Large intestine (tissue), 3 donors: ENCODE measurements at regions not wholly inside any gene's neighbourhood (a gene's known extent, or its start where the extent isn't known, plus 50 kb on each side); places are given as distances from the start of the nearest gene placed in this dataset.

Experiments used
- DNase-seq, 2 donors: peaks; one replicate each; pipeline versions ENCODE4 v3.0.0 to v3.0.0-alpha.2; 2013
- H3K27ac ChIP-seq: one replicate; pipeline ENCODE4 v1.5.1; 2013; ENCODE audit warnings: low read length
- H3K27me3 ChIP-seq: 2 replicates; pipeline ENCODE4 v1.6.1; 2013; ENCODE audit warnings: low read length; ENCODE audit not compliant: control insufficient read depth, insufficient read depth
- H3K36me3 ChIP-seq: 2 replicates; pipeline ENCODE4 v1.6.1; 2013; ENCODE audit warnings: low read length; ENCODE audit not compliant: control insufficient read depth, insufficient read depth
- H3K4me1 ChIP-seq: one replicate; pipeline ENCODE4 v1.6.1; 2013; ENCODE audit warnings: low read length; ENCODE audit not compliant: control insufficient read depth, insufficient read depth
- H3K4me3 ChIP-seq: one replicate; pipeline ENCODE4 v1.5.1; 2013; ENCODE audit warnings: low read length
- H3K9me3 ChIP-seq: one replicate; pipeline ENCODE4 v1.6.1; 2013; ENCODE audit warnings: mild to moderate bottlenecking, low read depth, low read length, moderate library complexity; ENCODE audit not compliant: control insufficient read depth
- WGBS: methylation state at CpG from one replicate; pipeline ENCODE4 v1.1.5; 2013; ENCODE audit warnings: low lambda C conversion rate; ENCODE audit not compliant: insufficient coverage; 5-methylcytosine and 5-hydroxymethylcytosine counted together

DNA sequence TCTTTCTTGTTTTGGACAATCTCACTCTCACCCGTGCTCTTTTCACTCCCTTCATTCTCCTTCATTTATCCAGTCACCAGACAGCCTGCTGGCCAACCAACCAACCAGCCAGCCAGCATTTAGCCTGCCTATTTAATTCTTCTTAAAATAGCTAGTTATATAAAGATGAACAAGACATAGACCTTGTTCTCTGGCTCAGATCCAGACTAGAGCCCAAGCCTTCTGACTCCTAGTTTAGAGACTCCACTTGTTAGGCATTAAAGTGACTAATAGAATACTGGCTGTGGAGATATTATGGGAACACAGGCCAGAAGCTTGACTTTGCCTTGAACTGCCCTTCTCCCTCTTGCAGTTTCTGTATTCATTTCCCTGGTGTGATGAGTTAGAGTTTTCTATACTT, 215.3 kb upstream of the THRB start:
- Histone ChIP-seq H3K27me3 (peaks cover 7% of the 10 kb centered on the region), H3K4me3 (no peak overlapping the region), H3K9me3 (no peaks in the 10 kb centered on the region), H3K27ac (no peak overlapping the region), H3K36me3 (no peaks in the 10 kb centered on the region), H3K4me1 (no peaks in the 10 kb centered on the region)
- DNase-seq: peak in 1 of 2 donors; percentile 27
- WGBS: 86% methylated on average over 1 of the region's 1 CpG

DNA sequence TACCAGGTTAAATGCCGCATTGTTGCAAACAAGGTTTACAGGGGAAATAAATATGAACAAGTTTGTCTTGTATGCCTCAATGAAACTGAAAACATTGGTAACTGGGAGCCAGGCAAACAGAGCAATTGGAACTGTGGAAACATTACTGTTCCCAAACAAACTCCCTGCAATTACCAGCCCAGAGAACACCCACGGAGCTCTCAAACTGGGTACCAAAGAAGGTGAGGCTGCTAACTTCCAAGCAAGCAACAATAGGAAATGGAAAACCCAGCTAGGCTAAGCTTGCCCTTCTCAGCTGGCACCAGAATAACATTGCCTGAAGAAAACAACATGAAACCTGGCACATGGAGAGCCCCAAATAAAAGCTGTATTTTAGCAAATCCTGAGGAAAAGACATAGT, 218.9 kb upstream of the THRB start:
- Histone ChIP-seq H3K4me3 (no peak overlapping the region), H3K36me3 (no peaks in the 10 kb centered on the region), H3K9me3 (no peaks in the 10 kb centered on the region), H3K27ac (no peak overlapping the region), H3K27me3 (peaks cover 2% of the 10 kb centered on the region), H3K4me1 (no peaks in the 10 kb centered on the region)
- DNase-seq: no peak
- no CpG with 5 or more reads among the region's 2 CpGs for WGBS

DNA sequence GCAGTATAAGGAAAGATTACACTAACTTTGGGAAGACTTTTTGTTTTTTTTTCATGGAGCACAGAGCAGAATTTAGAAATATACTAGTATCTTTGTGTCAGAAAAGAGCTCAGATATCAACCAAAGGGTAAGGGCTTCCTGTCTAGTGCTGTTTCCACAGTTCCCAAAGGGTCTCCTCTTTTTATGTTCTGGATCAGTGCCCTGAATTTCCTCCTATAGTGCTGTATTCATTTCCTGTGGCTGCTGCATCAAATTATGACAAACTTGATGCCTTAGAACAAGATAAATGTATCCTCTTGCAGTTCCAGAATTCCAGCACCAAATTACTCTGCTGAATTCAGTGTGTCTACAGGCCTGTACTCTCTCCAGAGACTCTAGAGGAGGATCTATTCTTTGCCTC, 219.8 kb upstream of the THRB start:
- DNase-seq: no peak
- H3K4me1 ChIP-seq: no peaks in the 10 kb centered on the region
- no peaks in the 10 kb centered on the region for H3K9me3 ChIP-seq
- H3K27ac ChIP-seq: no peak overlapping the region
- no peak overlapping the region for H3K4me3 ChIP-seq
- peaks cover 2% of the 10 kb centered on the region for H3K27me3 ChIP-seq
- H3K36me3 ChIP-seq: no peaks in the 10 kb centered on the region

DNA sequence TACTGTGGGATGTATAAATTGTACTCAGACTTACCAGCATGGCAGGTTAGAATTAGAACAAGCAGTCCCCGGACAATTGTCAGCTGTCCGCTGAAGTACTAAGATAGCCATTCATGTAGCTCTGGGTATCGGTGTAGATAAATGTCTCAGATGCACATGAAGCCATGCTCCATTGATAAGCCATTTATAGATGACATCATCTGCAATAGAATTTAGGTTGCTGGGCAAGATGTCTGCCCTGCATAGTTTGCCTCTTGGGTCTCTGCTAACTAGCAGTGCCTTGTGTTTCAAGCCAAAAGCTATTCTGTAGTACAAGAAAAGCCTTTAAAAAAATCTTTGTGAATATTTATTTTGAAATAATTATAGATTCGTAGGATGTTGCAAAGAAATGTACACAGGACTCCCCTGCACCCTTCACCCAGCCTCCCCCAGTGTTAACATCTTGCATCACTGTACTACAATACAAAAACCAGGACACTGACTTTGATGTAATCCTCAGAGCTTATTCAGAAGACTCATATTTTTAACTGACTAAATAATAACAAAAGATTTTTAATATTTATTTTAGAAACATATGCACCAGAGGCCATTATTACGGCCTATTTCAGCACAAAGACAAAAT, 220.6 kb upstream of the THRB start:
- 94% methylated on average over 2 of the region's 5 CpGs for WGBS
- no peaks in the 10 kb centered on the region for H3K4me1 ChIP-seq
- no peaks in the 10 kb centered on the region for H3K36me3 ChIP-seq
- H3K4me3 ChIP-seq: no peak overlapping the region
- no peak for DNase-seq
- no peaks in the 10 kb centered on the region for H3K9me3 ChIP-seq
- H3K27ac ChIP-seq: no peak overlapping the region
- H3K27me3 ChIP-seq: peaks cover 2% of the 10 kb centered on the region

DNA sequence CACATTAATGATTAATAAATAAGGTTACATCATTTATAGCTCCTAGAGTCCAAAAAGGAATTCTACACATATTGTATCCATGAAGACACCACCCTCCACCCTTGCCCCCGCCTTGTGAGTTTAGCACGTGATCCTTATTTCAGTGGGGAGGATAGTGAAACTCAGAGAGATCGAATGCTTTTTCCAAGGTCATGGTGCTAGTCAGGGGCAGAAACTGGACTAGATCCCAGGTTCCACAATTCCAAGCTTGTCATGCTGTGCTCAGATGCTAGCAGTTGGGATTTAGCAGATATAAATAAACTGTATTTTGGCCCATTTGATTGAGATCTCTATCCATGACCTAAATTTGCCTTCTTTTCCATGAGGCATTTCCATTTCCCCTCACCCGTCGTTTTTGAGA, 227.4 kb upstream of the THRB start:
- DNase-seq: peak in 1 of 2 donors; percentile 12
- no peaks in the 10 kb centered on the region for H3K36me3 ChIP-seq
- no peaks in the 10 kb centered on the region for H3K4me1 ChIP-seq
- H3K4me3 ChIP-seq: no peak overlapping the region
- no peaks in the 10 kb centered on the region for H3K9me3 ChIP-seq
- no CpG with 5 or more reads among the region's 5 CpGs for WGBS
- H3K27ac ChIP-seq: no peak overlapping the region
- H3K27me3 ChIP-seq: peaks cover 3% of the 10 kb centered on the region

DNA sequence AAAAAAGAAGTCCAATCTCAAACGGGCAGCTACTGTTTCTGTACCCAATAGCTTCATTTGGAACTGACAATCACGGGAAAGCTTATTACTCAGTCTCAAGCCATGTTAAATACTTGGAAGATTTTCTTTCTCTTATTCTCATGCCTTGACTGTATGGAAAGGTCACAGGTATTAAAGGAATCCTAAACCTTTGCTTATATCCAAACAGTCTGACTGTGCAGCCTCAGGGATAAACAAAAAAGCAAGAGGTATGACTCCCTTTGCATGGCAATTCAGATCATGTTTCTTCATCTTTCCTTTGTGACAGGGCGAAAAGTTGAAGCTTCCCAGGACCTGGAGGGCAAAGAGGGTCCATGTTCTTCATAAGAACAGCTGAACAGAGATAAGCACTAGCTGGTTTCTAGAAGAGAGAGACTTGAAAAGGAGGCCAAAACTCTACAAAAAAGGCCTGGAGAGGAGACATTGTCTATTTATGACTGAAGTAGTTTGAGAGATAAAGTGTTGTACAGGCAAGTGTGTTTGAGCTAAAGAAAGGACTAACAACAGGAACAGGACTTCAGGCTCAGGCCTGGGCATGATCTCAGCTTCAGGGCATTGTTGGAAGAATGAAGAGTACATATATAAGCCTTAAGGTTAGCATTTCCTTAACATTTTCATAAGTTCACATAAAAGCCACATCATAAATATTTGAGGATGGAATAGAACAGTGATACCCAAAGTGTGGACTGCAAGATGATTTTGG, 231.0 kb upstream of the THRB start:
- DNase-seq: no peak
- Histone ChIP-seq H3K27ac (no peak overlapping the region), H3K4me3 (no peak overlapping the region), H3K27me3 (peaks cover 3% of the 10 kb centered on the region), H3K4me1 (no peaks in the 10 kb centered on the region), H3K9me3 (no peaks in the 10 kb centered on the region), H3K36me3 (no peaks in the 10 kb centered on the region)
- WGBS: 80% methylated on average over 1 of the region's 3 CpGs

DNA sequence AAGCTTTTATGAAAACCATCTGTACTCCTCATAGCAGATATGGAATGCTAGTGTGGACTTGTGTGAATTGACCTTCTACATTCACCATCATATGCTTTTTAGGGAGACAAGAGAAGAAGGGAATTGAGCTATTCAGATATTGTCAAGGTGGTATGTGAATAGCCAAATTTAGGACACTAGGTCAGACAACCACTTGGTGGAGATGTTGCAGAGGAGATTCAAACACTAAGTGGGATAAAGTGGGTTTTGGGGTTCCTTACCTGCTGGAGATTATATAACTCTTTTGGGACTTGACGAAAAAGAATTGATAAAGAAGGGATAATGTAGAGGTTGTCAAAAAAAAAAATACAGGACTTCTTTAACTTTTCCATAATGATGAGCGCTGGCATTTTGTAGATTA, 231.8 kb upstream of the THRB start:
- no peak for DNase-seq

DNA sequence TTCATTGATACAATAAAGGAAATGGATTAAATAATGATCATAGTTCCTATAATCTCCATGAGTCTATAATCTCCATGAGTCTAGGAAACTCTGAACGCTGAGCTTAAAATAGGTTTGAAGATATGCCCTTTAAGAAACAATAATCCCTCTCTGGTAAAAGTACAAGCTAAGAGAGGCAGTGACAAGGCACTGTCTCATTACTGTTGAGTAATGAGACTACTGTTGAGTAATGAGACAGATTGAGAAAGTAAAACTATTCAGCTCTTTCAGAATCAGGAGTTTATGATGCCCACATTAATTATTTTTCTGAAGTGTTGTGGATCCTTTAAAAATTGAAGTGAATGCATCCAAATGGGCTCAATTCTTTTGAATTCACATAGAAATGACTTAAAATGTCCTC, 235.5 kb upstream of the THRB start:
- Histone ChIP-seq H3K36me3 (no peaks in the 10 kb centered on the region), H3K4me3 (no peak overlapping the region), H3K27ac (no peak overlapping the region), H3K9me3 (no peaks in the 10 kb centered on the region), H3K4me1 (no peaks in the 10 kb centered on the region), H3K27me3 (peaks cover 3% of the 10 kb centered on the region)
- DNase-seq: no peak
- no CpG with 5 or more reads among the region's 1 CpG for WGBS

More for the DNA sequence above, 231.8 kb upstream of the THRB start:
- no peaks in the 10 kb centered on the region for H3K4me1 ChIP-seq
- no peaks in the 10 kb centered on the region for H3K36me3 ChIP-seq
- peaks cover 3% of the 10 kb centered on the region for H3K27me3 ChIP-seq
- no peak overlapping the region for H3K27ac ChIP-seq
- 100% methylated on average over 1 of the region's 2 CpGs for whole genome bisulfite sequencing
- H3K4me3 ChIP-seq: no peak overlapping the region
- no peaks in the 10 kb centered on the region for H3K9me3 ChIP-seq

DNA sequence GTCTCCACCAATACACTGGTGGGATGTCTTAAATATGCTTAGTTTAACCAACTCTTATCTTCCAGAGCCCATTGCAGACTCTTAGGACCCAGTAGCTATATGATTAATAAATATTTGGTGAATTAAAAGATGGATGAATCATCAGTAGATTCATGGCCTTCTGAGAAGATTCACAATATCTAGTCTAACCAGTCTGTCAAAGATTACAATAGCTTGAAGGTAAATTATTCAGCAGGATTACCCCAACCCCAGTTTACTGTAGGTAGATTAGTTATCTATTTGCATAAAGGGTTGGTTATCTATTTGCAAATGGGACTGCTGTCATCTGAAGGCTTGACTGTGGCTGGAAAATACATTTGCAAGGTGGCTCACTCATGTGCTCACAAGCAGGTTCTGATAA, 239.4 kb upstream of the THRB start:
- DNase-seq: no peak
- Histone ChIP-seq H3K27ac (no peak overlapping the region), H3K36me3 (no peaks in the 10 kb centered on the region), H3K27me3 (no peaks in the 10 kb centered on the region), H3K9me3 (no peaks in the 10 kb centered on the region), H3K4me1 (no peaks in the 10 kb centered on the region), H3K4me3 (no peak overlapping the region)

DNA sequence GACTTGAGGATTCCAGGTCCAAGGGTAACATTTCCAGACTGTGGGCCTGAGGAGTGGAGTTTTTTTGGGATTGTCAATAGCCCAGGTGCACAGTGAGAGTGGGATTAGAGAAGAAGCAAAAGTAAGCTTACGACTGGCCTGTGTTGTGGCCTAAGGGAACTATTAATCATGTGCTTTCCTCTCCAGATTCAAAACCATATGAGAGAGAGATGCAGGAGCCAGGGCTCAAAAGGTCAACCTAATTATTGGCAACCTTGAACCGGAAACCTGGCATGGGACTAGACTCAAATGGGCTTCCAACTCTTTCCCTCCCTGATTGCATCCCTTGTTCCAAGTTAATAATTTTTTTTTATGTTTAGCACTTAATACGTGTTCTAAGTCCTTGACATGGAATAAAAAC, 242.1 kb upstream of the THRB start:
- Histone ChIP-seq H3K27ac (no peak overlapping the region), H3K36me3 (no peaks in the 10 kb centered on the region), H3K4me1 (no peaks in the 10 kb centered on the region), H3K4me3 (no peak overlapping the region), H3K9me3 (no peaks in the 10 kb centered on the region), H3K27me3 (no peaks in the 10 kb centered on the region)
- no peak for DNase-seq
- WGBS: no CpG with 5 or more reads among the region's 3 CpGs

DNA sequence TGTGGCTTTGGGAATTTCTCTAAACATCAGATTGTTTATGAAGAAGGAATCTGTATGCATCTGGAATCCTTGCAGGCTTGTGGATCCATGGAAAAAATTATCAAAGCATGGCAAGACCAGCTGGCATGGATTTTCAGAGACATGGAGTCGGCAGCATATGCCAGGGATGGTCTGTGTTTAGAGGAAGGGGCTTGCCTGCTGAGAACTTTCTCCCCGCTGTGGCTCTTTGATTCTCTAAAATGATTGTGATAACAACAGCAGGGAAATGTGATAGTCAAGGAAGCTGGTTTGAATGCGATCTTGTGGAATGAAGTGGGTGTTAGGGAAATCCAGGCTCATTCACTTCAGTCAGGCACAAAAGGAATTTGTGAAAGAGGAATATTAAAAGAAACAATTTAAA, 245.7 kb upstream of the THRB start:
- H3K36me3 ChIP-seq: no peaks in the 10 kb centered on the region
- 68% methylated on average over 2 of the region's 3 CpGs for WGBS

More for the DNA sequence above, 245.7 kb upstream of the THRB start:
- no peaks in the 10 kb centered on the region for H3K4me1 ChIP-seq
- H3K9me3 ChIP-seq: no peaks in the 10 kb centered on the region
- no peak overlapping the region for H3K27ac ChIP-seq
- no peak overlapping the region for H3K4me3 ChIP-seq
- peaks cover 4% of the 10 kb centered on the region for H3K27me3 ChIP-seq
- no peak for DNase-seq
